ENCODE measurements at regions not wholly inside any gene's neighbourhood (a gene's known extent, or its start where the extent isn't known, plus 50 kb on each side); places are given as distances from the start of the nearest gene placed in this dataset.
"Not testable (repeated sequence)": the region's sequence is repeated elsewhere in the genome, so short reads cannot be mapped to it uniquely, and the experiment has no call there.

DNA sequence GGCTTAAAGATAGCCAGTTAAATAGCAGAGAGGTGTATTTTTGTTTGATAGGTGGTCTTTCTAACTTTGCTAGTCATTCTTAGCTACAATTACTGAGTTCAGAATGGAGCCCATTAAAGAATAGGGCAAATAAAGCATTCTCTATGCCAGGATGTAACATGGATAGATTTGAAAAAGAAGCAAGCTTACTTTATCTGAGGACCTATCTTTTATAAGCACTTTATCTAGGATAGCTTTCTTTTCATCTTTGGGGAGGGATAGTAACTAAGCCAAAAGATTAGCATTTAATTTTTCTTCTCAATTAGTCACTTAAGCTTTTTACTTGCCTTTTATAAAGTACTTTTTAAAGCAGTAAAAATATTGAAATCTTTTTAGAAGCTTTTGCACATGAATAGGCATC lies 1148.0 kb upstream of the DIAPH2 start:
- no peaks in the 10 kb centered on the region for H3K27me3 Mint-ChIP-seq
- H3K27ac Mint-ChIP-seq, result no peak overlapping the region
- intact Hi-C loops (cut with micrococcal nuclease), result no loop called here
- no peaks in the 10 kb centered on the region for H3K27me3 ChIP-seq (ENCODE audit: control insufficient read depth in 2 of 2, insufficient read depth in 2 of 2, low read length in 2 of 2)
- ATAC-seq (no peak), DNase-seq (no peak)
- ChIA-PET POLR2A (no interaction called here), CTCF (no interaction called here)
- no peaks in the 10 kb centered on the region for H3K4me1 Mint-ChIP-seq
- H3K36me3 Mint-ChIP-seq, result no peaks in the 10 kb centered on the region
- H3K9me3 ChIP-seq (ENCODE audit: control insufficient read depth in 2 of 3, low read length in 3 of 3), result no peaks in the 10 kb centered on the region
- H3K9me3 Mint-ChIP-seq, result peaks cover 0 to 3% (median 0%) of the 10 kb centered on the region in 11 donors
- no peaks in the 10 kb centered on the region for H3K36me3 ChIP-seq (ENCODE audit: control insufficient read depth in 2 of 3, insufficient read depth in 3 of 3, low read length in 3 of 3)
- no peak overlapping the region for H3K4me3 ChIP-seq (ENCODE audit: low read length)
- no peaks in the 10 kb centered on the region for H3K4me1 ChIP-seq (ENCODE audit: control insufficient read depth in 2 of 2, insufficient read depth in 2 of 2, low read length in 2 of 2)
- H3K4me3 Mint-ChIP-seq, result no peak overlapping the region
- no peak overlapping the region for H3K27ac ChIP-seq (ENCODE audit: low read depth, low read length)

DNA sequence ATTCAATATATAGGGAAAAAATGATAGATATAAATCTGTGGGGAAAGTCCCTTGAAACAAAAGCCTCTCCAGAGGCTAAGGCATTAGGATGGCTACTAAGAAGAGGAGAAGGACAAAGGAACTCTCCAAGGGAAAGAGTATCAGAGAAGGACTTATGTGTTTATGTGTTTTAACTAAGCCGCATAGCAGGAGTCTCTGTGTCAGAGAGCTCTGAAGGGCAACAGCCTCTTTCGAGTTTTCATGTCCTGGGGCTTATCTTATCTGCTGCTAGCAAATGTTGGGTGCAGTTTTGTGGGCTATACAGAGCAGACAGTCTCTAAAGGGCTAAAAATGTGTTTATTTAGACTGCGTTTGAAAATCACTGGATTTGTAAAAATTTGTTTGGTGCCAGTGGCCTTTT lies 1145.6 kb upstream of the DIAPH2 start:
- Histone ChIP-seq H3K9me3 (ENCODE audit: control insufficient read depth in 2 of 3, low read length in 3 of 3) (no peaks in the 10 kb centered on the region), H3K4me1 (ENCODE audit: control insufficient read depth in 2 of 2, insufficient read depth in 2 of 2, low read length in 2 of 2) (no peaks in the 10 kb centered on the region), H3K27me3 (ENCODE audit: control insufficient read depth in 2 of 2, insufficient read depth in 2 of 2, low read length in 2 of 2) (no peaks in the 10 kb centered on the region), H3K4me3 (ENCODE audit: low read length) (no peak overlapping the region), H3K36me3 (ENCODE audit: control insufficient read depth in 2 of 3, insufficient read depth in 3 of 3, low read length in 3 of 3) (no peaks in the 10 kb centered on the region), H3K27ac (ENCODE audit: low read depth, low read length) (no peak overlapping the region)
- intact Hi-C loops (cut with micrococcal nuclease), result no loop called here
- Mint-ChIP-seq H3K4me1 (no peaks in the 10 kb centered on the region), H3K27ac (no peak overlapping the region), H3K27me3 (no peaks in the 10 kb centered on the region), H3K36me3 (no peaks in the 10 kb centered on the region), H3K9me3 (no peaks in the 10 kb centered on the region), H3K4me3 (no peak overlapping the region)
- DNase-seq (no peak), ATAC-seq (no peak)
- ChIA-PET POLR2A (no interaction called here), CTCF (interaction anchor here (0.7 kb wide), 1 partner anchor 207 kb away, joined by 3 read pairs; no protein-coding TSS in a partner anchor)

DNA sequence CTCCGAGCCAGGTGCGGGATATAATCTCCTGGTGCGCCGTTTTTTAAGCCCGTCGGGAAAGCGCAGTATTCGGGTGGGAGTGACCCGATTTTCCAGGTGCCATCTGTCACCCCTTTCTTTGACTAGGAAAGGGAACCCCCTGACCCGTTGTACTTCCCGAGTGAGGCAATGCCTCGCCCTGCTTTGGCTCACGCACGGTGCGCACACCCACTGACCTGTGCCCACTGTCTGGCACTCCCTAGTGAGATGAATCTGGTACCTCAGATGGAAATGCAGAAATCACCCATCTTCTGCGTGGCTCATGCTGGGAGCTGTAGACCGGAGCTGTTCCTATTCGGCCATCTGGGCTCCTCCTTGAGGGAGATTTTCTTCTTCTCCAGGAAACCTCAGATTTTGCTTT lies 1135.1 kb upstream of the DIAPH2 start:
- H3K36me3 Mint-ChIP-seq; H3K27me3 Mint-ChIP-seq; H3K36me3 ChIP-seq (ENCODE audit: control insufficient read depth in 2 of 3, insufficient read depth in 3 of 3, low read length in 3 of 3); DNase-seq; H3K4me1 Mint-ChIP-seq; H3K4me1 ChIP-seq (ENCODE audit: control insufficient read depth in 2 of 2, insufficient read depth in 2 of 2, low read length in 2 of 2); H3K27ac Mint-ChIP-seq; H3K9me3 ChIP-seq (ENCODE audit: control insufficient read depth in 2 of 3, low read length in 3 of 3); H3K4me3 ChIP-seq (ENCODE audit: low read length); H3K4me3 Mint-ChIP-seq; H3K27ac ChIP-seq (ENCODE audit: low read depth, low read length); POLR2A ChIA-PET; ATAC-seq; intact Hi-C loops (cut with micrococcal nuclease); CTCF ChIA-PET; H3K27me3 ChIP-seq (ENCODE audit: control insufficient read depth in 2 of 2, insufficient read depth in 2 of 2, low read length in 2 of 2); H3K9me3 Mint-ChIP-seq: not testable (repeated sequence)

DNA sequence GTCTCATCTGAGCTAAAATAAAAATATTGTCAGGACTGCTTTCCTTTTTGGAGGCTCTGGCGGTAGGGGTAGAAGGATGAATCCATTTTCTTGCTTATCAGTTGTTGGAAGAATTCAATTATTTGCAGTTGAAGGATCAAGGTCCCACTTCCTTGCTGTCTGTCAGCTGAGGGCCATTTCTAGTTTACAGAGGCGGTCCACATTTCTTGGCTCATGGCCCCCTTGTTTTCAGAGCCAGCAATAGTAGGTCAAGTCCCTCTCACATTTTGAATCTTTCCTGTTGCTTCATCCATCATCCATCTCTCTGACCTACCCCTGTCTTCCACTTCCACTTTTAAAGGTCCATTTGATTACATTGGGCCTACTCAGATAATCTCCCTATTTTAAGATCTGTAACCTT lies 1099.3 kb upstream of the DIAPH2 start:
- Mint-ChIP-seq H3K4me1 (peaks cover 0 to 1% (median 0%) of the 10 kb centered on the region in 7 donors), H3K27me3 (no peaks in the 10 kb centered on the region), H3K27ac (no peak overlapping the region), H3K36me3 (no peaks in the 10 kb centered on the region), H3K4me3 (no peak overlapping the region), H3K9me3 (peaks cover 0 to 3% (median 0%) of the 10 kb centered on the region in 11 donors)
- Histone ChIP-seq H3K36me3 (ENCODE audit: control insufficient read depth in 2 of 3, insufficient read depth in 3 of 3, low read length in 3 of 3) (no peaks in the 10 kb centered on the region), H3K4me1 (ENCODE audit: control insufficient read depth in 2 of 2, insufficient read depth in 2 of 2, low read length in 2 of 2) (no peaks in the 10 kb centered on the region), H3K4me3 (ENCODE audit: low read length) (no peak overlapping the region), H3K27ac (ENCODE audit: low read depth, low read length) (no peak overlapping the region), H3K27me3 (ENCODE audit: control insufficient read depth in 2 of 2, insufficient read depth in 2 of 2, low read length in 2 of 2) (no peaks in the 10 kb centered on the region), H3K9me3 (ENCODE audit: control insufficient read depth in 2 of 3, low read length in 3 of 3) (no peaks in the 10 kb centered on the region)
- ChIA-PET CTCF (no interaction called here), POLR2A (no interaction called here)
- DNase-seq (no peak), ATAC-seq (no peak)
- intact Hi-C loops (cut with micrococcal nuclease), result no loop called here

DNA sequence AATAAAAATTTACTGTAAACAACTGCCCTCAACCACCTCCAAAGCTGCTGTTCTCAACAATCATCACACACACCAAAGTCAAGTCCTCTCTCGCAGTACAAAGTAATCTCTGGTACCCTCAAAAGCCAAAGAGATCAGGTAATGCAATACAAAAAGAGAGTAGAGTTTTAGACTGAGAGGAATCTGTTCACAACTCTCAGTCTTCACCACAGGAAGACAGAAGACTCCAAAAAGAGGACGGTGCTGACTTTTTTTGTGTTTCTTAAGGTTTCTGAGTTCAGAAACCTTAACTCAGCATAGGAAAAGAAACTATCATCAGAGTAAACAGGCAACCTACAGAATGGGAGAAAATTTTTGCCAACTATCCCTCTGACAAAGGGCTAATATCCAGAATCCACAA lies 1072.3 kb upstream of the DIAPH2 start:
- peaks cover 0 to 9% (median 2%) of the 10 kb centered on the region in 11 donors for H3K9me3 Mint-ChIP-seq
- H3K4me1 ChIP-seq (ENCODE audit: control insufficient read depth in 2 of 2, insufficient read depth in 2 of 2, low read length in 2 of 2), result no peaks in the 10 kb centered on the region
- no peaks in the 10 kb centered on the region for H3K4me1 Mint-ChIP-seq
- POLR2A ChIA-PET, result no interaction called here
- intact Hi-C loops (cut with micrococcal nuclease), result no loop called here
- H3K9me3 ChIP-seq (ENCODE audit: control insufficient read depth in 2 of 3, low read length in 3 of 3), result peaks cover 0 to 3% (median 0%) of the 10 kb centered on the region in 3 experiments
- H3K27ac Mint-ChIP-seq, result no peak overlapping the region
- no peak overlapping the region for H3K4me3 Mint-ChIP-seq
- no peak overlapping the region for H3K4me3 ChIP-seq (ENCODE audit: low read length)
- H3K27ac ChIP-seq (ENCODE audit: low read depth, low read length), result no peak overlapping the region
- ATAC-seq (no peak), DNase-seq (no peak)
- H3K27me3 ChIP-seq (ENCODE audit: control insufficient read depth in 2 of 2, insufficient read depth in 2 of 2, low read length in 2 of 2), result no peaks in the 10 kb centered on the region
- no peaks in the 10 kb centered on the region for H3K36me3 ChIP-seq (ENCODE audit: control insufficient read depth in 2 of 3, insufficient read depth in 3 of 3, low read length in 3 of 3)
- CTCF ChIA-PET, result no interaction called here
- H3K27me3 Mint-ChIP-seq, result no peaks in the 10 kb centered on the region
- no peaks in the 10 kb centered on the region for H3K36me3 Mint-ChIP-seq

- intact Hi-C loops (cut with micrococcal nuclease), result no loop called here
- no peak overlapping the region for H3K27ac ChIP-seq (ENCODE audit: low read depth, low read length)
- H3K36me3 ChIP-seq (ENCODE audit: control insufficient read depth in 2 of 3, insufficient read depth in 3 of 3, low read length in 3 of 3), result no peaks in the 10 kb centered on the region
- H3K4me3 Mint-ChIP-seq, result no peak overlapping the region
- no peaks in the 10 kb centered on the region for H3K27me3 ChIP-seq (ENCODE audit: control insufficient read depth in 2 of 2, insufficient read depth in 2 of 2, low read length in 2 of 2)
- ChIA-PET CTCF (no interaction called here), POLR2A (no interaction called here)
- H3K4me3 ChIP-seq (ENCODE audit: low read length), result no peak overlapping the region
- H3K27ac Mint-ChIP-seq, result no peak overlapping the region
- no peaks in the 10 kb centered on the region for H3K27me3 Mint-ChIP-seq
- peaks cover 0 to 6% (median 0%) of the 10 kb centered on the region in 11 donors for H3K9me3 Mint-ChIP-seq
- H3K4me1 ChIP-seq (ENCODE audit: control insufficient read depth in 2 of 2, insufficient read depth in 2 of 2, low read length in 2 of 2), result no peaks in the 10 kb centered on the region
- no peaks in the 10 kb centered on the region for H3K9me3 ChIP-seq (ENCODE audit: control insufficient read depth in 2 of 3, low read length in 3 of 3)
- DNase-seq (no peak), ATAC-seq (no peak)
- no peaks in the 10 kb centered on the region for H3K4me1 Mint-ChIP-seq
- no peaks in the 10 kb centered on the region for H3K36me3 Mint-ChIP-seq
Measured at GRCh38 chrX:95622200-95622599, 1062.4 kb upstream of the DIAPH2 start.

DNA sequence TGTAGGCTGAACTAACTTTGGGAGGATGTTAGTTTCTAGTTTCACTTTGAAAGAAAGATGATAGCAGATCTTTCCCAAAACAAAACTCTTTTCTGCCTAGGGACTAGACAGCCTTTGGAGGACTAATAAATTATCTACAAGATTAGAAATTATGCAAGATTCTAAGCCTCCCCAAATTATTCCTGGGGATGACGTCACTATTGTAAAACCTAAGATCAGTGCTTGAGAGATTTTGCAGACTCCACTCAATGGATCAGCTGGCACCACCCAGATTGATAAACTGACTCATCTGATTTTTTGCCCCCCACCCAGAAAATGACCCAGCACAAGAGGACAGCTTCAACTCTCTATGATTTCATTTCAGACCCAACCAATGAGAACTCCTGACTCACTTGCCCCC lies 1057.9 kb upstream of the DIAPH2 start:
- H3K4me3 Mint-ChIP-seq, result no peak overlapping the region
- H3K4me1 ChIP-seq (ENCODE audit: control insufficient read depth in 2 of 2, insufficient read depth in 2 of 2, low read length in 2 of 2), result no peaks in the 10 kb centered on the region
- no peak overlapping the region for H3K27ac ChIP-seq (ENCODE audit: low read depth, low read length)
- no peaks in the 10 kb centered on the region for H3K36me3 Mint-ChIP-seq
- H3K9me3 ChIP-seq (ENCODE audit: control insufficient read depth in 2 of 3, low read length in 3 of 3), result no peaks in the 10 kb centered on the region
- no peaks in the 10 kb centered on the region for H3K36me3 ChIP-seq (ENCODE audit: control insufficient read depth in 2 of 3, insufficient read depth in 3 of 3, low read length in 3 of 3)
- H3K27me3 ChIP-seq (ENCODE audit: control insufficient read depth in 2 of 2, insufficient read depth in 2 of 2, low read length in 2 of 2), result no peaks in the 10 kb centered on the region
- ATAC-seq, result no peak
- ChIA-PET CTCF (no interaction called here), POLR2A (no interaction called here)
- H3K4me1 Mint-ChIP-seq, result no peaks in the 10 kb centered on the region
- DNase-seq, result no peak
- intact Hi-C loops (cut with micrococcal nuclease), result no loop called here
- H3K27ac Mint-ChIP-seq, result no peak overlapping the region
- H3K4me3 ChIP-seq (ENCODE audit: low read length), result no peak overlapping the region
- no peaks in the 10 kb centered on the region for H3K27me3 Mint-ChIP-seq
- peaks cover 0 to 6% (median 1%) of the 10 kb centered on the region in 11 donors for H3K9me3 Mint-ChIP-seq
